ENCODE measurements at regions not wholly inside any gene's neighbourhood (a gene's known extent, or its start where the extent isn't known, plus 50 kb on each side); places are given as distances from the start of the nearest gene placed in this dataset.

GRCh38 chr13:99895444-99896368 lies 75.9 kb downstream of the ZIC5 start:
- Histone ChIP-seq H3K9me3 (ENCODE audit: insufficient read depth, low read depth) (no peaks in the 10 kb centered on the region), H3F3A (ENCODE audit: insufficient read depth, low read depth) (no peaks in the 10 kb centered on the region), H4K20me1 (ENCODE audit: insufficient read depth) (no peaks in the 10 kb centered on the region), H3K9me2 (ENCODE audit: insufficient read depth) (no peaks in the 10 kb centered on the region), H2AFZ (no peak overlapping the region), H3K4me3 (no peak overlapping the region), H3K4me2 (no peak overlapping the region), H3K4me1 (replicated peaks; ENCODE audit: insufficient read depth) (no peaks in the 10 kb centered on the region), H3K36me3 (ENCODE audit: low read depth) (no peaks in the 10 kb centered on the region), H3K27me3 (ENCODE audit: insufficient read depth, low read depth) (no peaks in the 10 kb centered on the region), H3K27ac (no peak overlapping the region), H3K79me2 (ENCODE audit: low read depth) (no peaks in the 10 kb centered on the region)
- CTCF ChIA-PET = no interaction called here
- intact Hi-C loops (cut with micrococcal nuclease; ENCODE audit: unreplicated experiment) = no loop called here
- TF ChIP-seq CTCF (conservative IDR thresholded peaks at IDR 0.05) (no peak), EZH2 (IDR thresholded peaks at IDR 0.05; ENCODE audit: low read depth) (no peak)
- BruUV-seq (replicated peaks) = no TSS peak
- DNase-seq = no peak
- POLR2A ChIA-PET (ENCODE audit: unreplicated experiment) = no interaction called here

- intact Hi-C loops (cut with micrococcal nuclease; ENCODE audit: unreplicated experiment) = no loop called here
- Histone ChIP-seq H4K20me1 (ENCODE audit: insufficient read depth) (no peaks in the 10 kb centered on the region), H3K4me1 (replicated peaks; ENCODE audit: insufficient read depth) (no peaks in the 10 kb centered on the region), H3K9me2 (ENCODE audit: insufficient read depth) (no peaks in the 10 kb centered on the region), H2AFZ (no peak overlapping the region), H3K4me2 (no peak overlapping the region), H3K36me3 (ENCODE audit: low read depth) (no peaks in the 10 kb centered on the region), H3K79me2 (ENCODE audit: low read depth) (no peaks in the 10 kb centered on the region), H3K9me3 (ENCODE audit: insufficient read depth, low read depth) (no peaks in the 10 kb centered on the region), H3K4me3 (no peak overlapping the region), H3F3A (ENCODE audit: insufficient read depth, low read depth) (no peaks in the 10 kb centered on the region), H3K27ac (no peak overlapping the region), H3K27me3 (ENCODE audit: insufficient read depth, low read depth) (no peaks in the 10 kb centered on the region)
- DNase-seq = no peak
- ChIA-PET POLR2A (ENCODE audit: unreplicated experiment) (no interaction called here), CTCF (no interaction called here)
- TF ChIP-seq EZH2 (IDR thresholded peaks at IDR 0.05; ENCODE audit: low read depth) (no peak), CTCF (conservative IDR thresholded peaks at IDR 0.05) (no peak)
- no TSS peak for BruUV-seq (replicated peaks)
These were observed 76.6 kb downstream of the ZIC5 start for GRCh38 chr13:99894840-99895443.

GRCh38 chr13:99894105-99894839 lies 77.3 kb downstream of the ZIC5 start:
- TF ChIP-seq CTCF (conservative IDR thresholded peaks at IDR 0.05) (no peak), EZH2 (IDR thresholded peaks at IDR 0.05; ENCODE audit: low read depth) (no peak)
- no peak overlapping the region for H3K4me2 ChIP-seq
- H3K27me3 ChIP-seq (ENCODE audit: insufficient read depth, low read depth) = no peaks in the 10 kb centered on the region
- no peak overlapping the region for H3K4me3 ChIP-seq
- H4K20me1 ChIP-seq (ENCODE audit: insufficient read depth) = no peaks in the 10 kb centered on the region
- H3K4me1 ChIP-seq (replicated peaks; ENCODE audit: insufficient read depth) = no peaks in the 10 kb centered on the region
- no peaks in the 10 kb centered on the region for H3K9me2 ChIP-seq (ENCODE audit: insufficient read depth)
- no TSS peak for BruUV-seq (replicated peaks)
- no peaks in the 10 kb centered on the region for H3F3A ChIP-seq (ENCODE audit: insufficient read depth, low read depth)
- ChIA-PET CTCF (no interaction called here), POLR2A (ENCODE audit: unreplicated experiment) (no interaction called here)
- no peaks in the 10 kb centered on the region for H3K9me3 ChIP-seq (ENCODE audit: insufficient read depth, low read depth)
- no peak for DNase-seq
- no peaks in the 10 kb centered on the region for H3K79me2 ChIP-seq (ENCODE audit: low read depth)
- intact Hi-C loops (cut with micrococcal nuclease; ENCODE audit: unreplicated experiment) = no loop called here
- H3K27ac ChIP-seq = no peak overlapping the region
- H2AFZ ChIP-seq = no peak overlapping the region
- H3K36me3 ChIP-seq (ENCODE audit: low read depth) = no peaks in the 10 kb centered on the region
